Natural killer cell (primary cell): ENCODE measurements at regions not wholly inside any gene's neighbourhood (a gene's known extent, or its start where the extent isn't known, plus 50 kb on each side); places are given as distances from the start of the nearest gene placed in this dataset.

ENCODE experiments used
- ATAC-seq, 3 donors: fragments of 150-1000 bp in 2 of 3; fragments of 200-7000 bp in 1 of 3; cut with Tn5 transposase; 1 replicate in 1 of 3; 2 replicates in 2 of 3; pipeline ENCODE4 v1.10.0; 2021; ENCODE audit warnings: mild to moderate bottlenecking in 2 of 3, moderate library complexity in 2 of 3
- DNase-seq, 2 donors: peaks; one replicate each; pipeline versions ENCODE4 v3.0.0 to v3.0.0-alpha.2; 2013 to 2021; ENCODE audit warnings: mixed read lengths in 1 of 2
- H3K27ac ChIP-seq: one replicate; pipeline ENCODE4 v1.5.1; 2013; ENCODE audit warnings: mild to moderate bottlenecking, low read length
- H3K27me3 ChIP-seq: one replicate; pipeline ENCODE4 v1.6.1; 2013; ENCODE audit warnings: low read length; ENCODE audit not compliant: control insufficient read depth, insufficient read depth
- H3K36me3 ChIP-seq: one replicate; pipeline ENCODE4 v1.6.1; 2013; ENCODE audit warnings: low read length; ENCODE audit not compliant: control insufficient read depth, insufficient read depth
- H3K4me1 ChIP-seq: one replicate; pipeline ENCODE4 v1.6.1; 2013; ENCODE audit warnings: low read length; ENCODE audit not compliant: control insufficient read depth, insufficient read depth
- H3K4me3 ChIP-seq: one replicate; pipeline ENCODE4 v1.5.1; 2013; ENCODE audit warnings: low read length
- H3K9me3 ChIP-seq: one replicate; pipeline ENCODE4 v1.6.1; 2013; ENCODE audit warnings: low read length; ENCODE audit not compliant: control insufficient read depth, insufficient read depth
- H3K27ac Mint-ChIP-seq, 2 donors: one replicate each; pipeline ENCODE4 v1.8.0; 2022; ENCODE audit warnings: mild to moderate bottlenecking in 2 of 2, mixed read lengths in 2 of 2, moderate library complexity in 1 of 2
- H3K27me3 Mint-ChIP-seq, 2 donors: one replicate each; pipeline ENCODE4 v1.8.0; 2022; ENCODE audit warnings: low read depth in 2 of 2, mixed read lengths in 2 of 2
- H3K36me3 Mint-ChIP-seq: one replicate; pipeline ENCODE4 v1.8.0; 2022; ENCODE audit warnings: mixed read lengths
- H3K4me1 Mint-ChIP-seq, 2 donors: one replicate each; pipeline ENCODE4 v1.8.0; 2022; ENCODE audit warnings: mixed read lengths in 2 of 2
- H3K4me3 Mint-ChIP-seq: one replicate; pipeline ENCODE4 v1.8.0; 2022; ENCODE audit warnings: mild to moderate bottlenecking, moderate library complexity, mixed read lengths
- H3K9me3 Mint-ChIP-seq, 2 donors: one replicate each; pipeline ENCODE4 v1.8.0; 2022; ENCODE audit warnings: mixed read lengths in 2 of 2
- WGBS: methylation state at CpG from one replicate; pipeline ENCODE4 v1.1.7; 2013; ENCODE audit warnings: missing lambda C conversion rate; ENCODE audit not compliant: insufficient coverage; 5-methylcytosine and 5-hydroxymethylcytosine counted together
- intact Hi-C: fragments of 100-400 bp; cut with micrococcal nuclease; formaldehyde crosslinking; loops from one replicate; pipeline ENCODE4 v1.14.2; 2022
- TF ChIP-seq, protein P1 (sequence below): fragments of 200-600 bp; IDR thresholded peaks from one replicate; pipeline ENCODE4 v1.8.0; 2022; ENCODE audit warnings: antibody characterized with exemption

DNA sequence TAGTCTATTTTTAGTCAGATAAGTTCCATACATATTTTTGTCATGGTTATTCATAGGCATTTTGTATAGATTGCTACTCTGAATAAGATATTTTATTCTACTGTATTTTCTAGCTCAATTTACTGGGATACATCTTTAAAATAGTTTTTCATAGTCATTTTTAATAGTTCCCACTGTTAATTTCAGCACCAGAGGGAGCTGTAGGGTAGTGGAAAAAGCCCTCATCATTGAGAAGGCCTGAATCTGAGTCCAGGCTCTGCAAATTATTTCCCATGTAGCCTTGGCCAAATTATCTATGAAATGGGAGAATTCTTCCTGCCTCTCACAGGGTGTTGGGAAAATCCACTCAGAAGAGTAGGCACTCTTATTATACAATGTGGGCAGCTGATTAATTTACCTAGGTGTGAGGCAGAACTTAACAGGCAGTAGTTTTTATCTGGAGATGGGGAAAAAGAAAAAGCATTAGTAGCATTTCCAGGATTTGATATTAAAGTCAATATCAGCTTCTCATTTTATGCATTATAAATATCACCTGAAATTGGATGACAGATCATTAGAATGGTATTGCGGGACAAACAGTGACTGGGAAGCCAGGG is 102.9 kb upstream of the PAQR3 start:
- Mint-ChIP-seq H3K27me3 (no peaks in the 10 kb centered on the region), H3K4me1 (no peaks in the 10 kb centered on the region), H3K36me3 (no peaks in the 10 kb centered on the region), H3K9me3 (peaks cover 0 to 4% of the 10 kb centered on the region in 2 donors), H3K27ac (no peak overlapping the region), H3K4me3 (no peak overlapping the region)
- Histone ChIP-seq H3K27me3 (no peaks in the 10 kb centered on the region), H3K4me3 (no peak overlapping the region), H3K9me3 (no peaks in the 10 kb centered on the region), H3K4me1 (no peaks in the 10 kb centered on the region), H3K27ac (no peak overlapping the region), H3K36me3 (no peaks in the 10 kb centered on the region)
- ATAC-seq: no peak
- peak in 1 of 2 donors; percentile 4 for DNase-seq
- TF ChIP-seq, protein P1, sequence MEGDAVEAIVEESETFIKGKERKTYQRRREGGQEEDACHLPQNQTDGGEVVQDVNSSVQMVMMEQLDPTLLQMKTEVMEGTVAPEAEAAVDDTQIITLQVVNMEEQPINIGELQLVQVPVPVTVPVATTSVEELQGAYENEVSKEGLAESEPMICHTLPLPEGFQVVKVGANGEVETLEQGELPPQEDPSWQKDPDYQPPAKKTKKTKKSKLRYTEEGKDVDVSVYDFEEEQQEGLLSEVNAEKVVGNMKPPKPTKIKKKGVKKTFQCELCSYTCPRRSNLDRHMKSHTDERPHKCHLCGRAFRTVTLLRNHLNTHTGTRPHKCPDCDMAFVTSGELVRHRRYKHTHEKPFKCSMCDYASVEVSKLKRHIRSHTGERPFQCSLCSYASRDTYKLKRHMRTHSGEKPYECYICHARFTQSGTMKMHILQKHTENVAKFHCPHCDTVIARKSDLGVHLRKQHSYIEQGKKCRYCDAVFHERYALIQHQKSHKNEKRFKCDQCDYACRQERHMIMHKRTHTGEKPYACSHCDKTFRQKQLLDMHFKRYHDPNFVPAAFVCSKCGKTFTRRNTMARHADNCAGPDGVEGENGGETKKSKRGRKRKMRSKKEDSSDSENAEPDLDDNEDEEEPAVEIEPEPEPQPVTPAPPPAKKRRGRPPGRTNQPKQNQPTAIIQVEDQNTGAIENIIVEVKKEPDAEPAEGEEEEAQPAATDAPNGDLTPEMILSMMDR: no peak
- WGBS: 92% methylated on average over 1 of the region's 1 CpG
- intact Hi-C loops: no loop called here

DNA sequence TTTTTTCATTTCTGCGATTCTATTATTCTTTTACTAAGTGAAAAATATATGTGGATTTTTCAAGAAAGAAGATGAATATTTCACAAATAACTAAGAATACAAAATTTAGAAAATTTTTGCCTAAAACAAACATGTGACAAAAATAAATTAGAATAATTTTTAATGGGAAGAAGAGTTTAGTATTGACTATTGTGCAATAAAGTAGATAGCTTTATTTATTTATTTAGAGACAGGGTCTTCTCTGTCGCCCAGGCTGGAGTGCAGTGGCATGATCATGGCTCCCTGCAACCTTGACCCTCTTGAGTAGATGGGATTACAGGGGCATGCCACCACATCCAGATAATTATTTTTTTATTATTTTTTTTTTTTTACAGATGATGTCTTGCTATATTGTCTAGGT is 95.3 kb upstream of the PAQR3 start:
- DNase-seq: no peak
- peaks cover 3 to 4% of the 10 kb centered on the region in 2 donors for H3K9me3 Mint-ChIP-seq

DNA sequence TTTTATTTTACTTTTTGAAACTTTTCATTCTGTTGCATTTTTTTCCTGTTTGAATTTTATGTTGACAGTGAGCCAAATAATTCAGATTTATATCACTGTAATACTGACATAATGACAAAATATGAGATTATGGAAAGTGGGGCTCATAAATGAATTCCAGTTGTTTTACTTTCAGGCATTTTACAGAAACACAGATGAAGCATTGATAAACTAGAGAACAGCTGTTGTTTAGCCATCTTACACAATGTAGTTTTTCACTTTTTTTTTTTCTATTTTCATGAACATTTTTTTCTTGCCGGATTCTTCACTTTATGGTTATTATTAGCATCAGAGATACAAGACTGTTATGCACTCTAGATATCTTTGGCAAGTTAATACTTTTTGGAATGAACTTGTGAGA is 91.7 kb upstream of the PAQR3 start:
- DNase-seq (no peak), ATAC-seq (no peak)
- TF ChIP-seq, protein P1: no peak
- intact Hi-C loops: no loop called here
- no peaks in the 10 kb centered on the region for H3K36me3 ChIP-seq
- Mint-ChIP-seq H3K4me1 (no peaks in the 10 kb centered on the region), H3K36me3 (no peaks in the 10 kb centered on the region), H3K27ac (no peak overlapping the region), H3K4me3 (no peak overlapping the region), H3K27me3 (no peaks in the 10 kb centered on the region), H3K9me3 (peaks cover 0 to 4% of the 10 kb centered on the region in 2 donors)
- H3K4me1 ChIP-seq: no peaks in the 10 kb centered on the region
- no CpG with 5 or more reads among the region's 1 CpG for WGBS
- H3K4me3 ChIP-seq: no peak overlapping the region
- H3K27ac ChIP-seq: no peak overlapping the region
- H3K9me3 ChIP-seq: no peaks in the 10 kb centered on the region
- H3K27me3 ChIP-seq: no peaks in the 10 kb centered on the region

More for the DNA sequence above, 95.3 kb upstream of the PAQR3 start:
- H3K4me3 ChIP-seq: no peak overlapping the region
- intact Hi-C loops: no loop called here
- 100% methylated on average over 1 of the region's 2 CpGs for WGBS
- Mint-ChIP-seq H3K27ac (no peak overlapping the region), H3K4me1 (no peaks in the 10 kb centered on the region), H3K36me3 (no peaks in the 10 kb centered on the region), H3K27me3 (no peaks in the 10 kb centered on the region), H3K4me3 (no peak overlapping the region)
- H3K9me3 ChIP-seq: no peaks in the 10 kb centered on the region
- H3K36me3 ChIP-seq: no peaks in the 10 kb centered on the region
- H3K4me1 ChIP-seq: no peaks in the 10 kb centered on the region
- no peak overlapping the region for H3K27ac ChIP-seq
- TF ChIP-seq, protein P1: no peak
- no peaks in the 10 kb centered on the region for H3K27me3 ChIP-seq
- no peak for ATAC-seq

DNA sequence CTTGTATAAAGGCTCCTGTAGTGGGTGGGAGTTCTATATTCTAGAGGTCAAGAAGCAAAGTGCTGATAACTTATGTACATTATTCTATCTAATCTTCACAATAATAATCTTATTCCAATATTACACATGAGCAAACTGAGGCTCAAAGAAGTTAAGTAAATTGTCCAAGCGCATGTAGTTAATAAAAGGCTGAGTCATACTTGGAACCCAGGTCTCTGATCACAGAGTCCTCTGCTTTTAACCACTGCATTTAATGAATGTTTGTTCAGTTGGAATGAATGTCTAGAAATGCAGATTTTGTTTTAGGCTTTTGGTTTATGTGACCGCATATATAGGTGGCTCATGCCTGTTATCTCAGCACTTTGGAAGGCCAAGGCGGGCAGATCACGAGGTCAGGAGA is 88.4 kb upstream of the PAQR3 start:
- no peak for DNase-seq
- H3K9me3 Mint-ChIP-seq: peaks cover 0 to 2% of the 10 kb centered on the region in 2 donors

More for the DNA sequence above, 88.4 kb upstream of the PAQR3 start:
- no peak for ATAC-seq
- 96% methylated on average over 2 of the region's 4 CpGs for WGBS
- intact Hi-C loops: no loop called here
- Mint-ChIP-seq H3K36me3 (no peaks in the 10 kb centered on the region), H3K4me3 (no peak overlapping the region), H3K27me3 (no peaks in the 10 kb centered on the region), H3K27ac (no peak overlapping the region), H3K4me1 (no peaks in the 10 kb centered on the region)
- Histone ChIP-seq H3K27me3 (no peaks in the 10 kb centered on the region), H3K4me1 (no peaks in the 10 kb centered on the region), H3K4me3 (no peak overlapping the region), H3K27ac (no peak overlapping the region), H3K9me3 (no peaks in the 10 kb centered on the region), H3K36me3 (no peaks in the 10 kb centered on the region)
- TF ChIP-seq, protein P1: no peak
